CD4-positive, alpha-beta T cell treated with Interleukin-15 for 1 hour (primary cell): ENCODE measurements at regions not wholly inside any gene's neighbourhood (a gene's known extent, or its start where the extent isn't known, plus 50 kb on each side); places are given as distances from the start of the nearest gene placed in this dataset.
"Not testable (repeated sequence)": the region's sequence is repeated elsewhere in the genome, so short reads cannot be mapped to it uniquely, and the experiment has no call there.

Experiments used
- DNase-seq: peaks from one replicate; pipeline ENCODE4 v3.0.0-alpha.2; 2020

DNA sequence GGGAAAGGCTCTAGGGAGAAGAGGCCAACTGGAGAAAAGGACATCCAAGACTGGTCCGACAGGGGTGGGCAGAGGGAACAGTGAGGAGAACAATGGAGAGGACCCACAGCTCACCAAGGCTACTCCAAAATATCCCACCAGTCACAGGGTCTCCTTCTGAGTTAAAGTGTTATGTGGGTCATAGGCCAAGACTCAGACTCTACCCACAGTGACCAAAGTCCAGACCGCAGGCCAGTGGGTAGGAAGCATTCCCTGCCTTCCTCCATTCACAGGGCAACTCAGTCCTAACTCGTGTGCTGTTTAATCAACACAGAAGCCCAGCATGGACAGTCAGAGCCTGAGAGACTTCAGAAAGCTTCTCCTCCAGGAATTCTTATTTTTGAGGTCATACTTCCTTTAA lies 260.6 kb downstream of the SMAD2 start:
- no peak for DNase-seq

GRCh38 chr18:47658498-47658897 lies 272.0 kb downstream of the SMAD2 start:
- no peak for DNase-seq

- DNase-seq: no peak
These were observed 275.5 kb downstream of the SMAD2 start for GRCh38 chr18:47654988-47655387.

GRCh38 chr18:47644896-47645295 lies 285.6 kb downstream of the SMAD2 start:
- no peak for DNase-seq

DNA sequence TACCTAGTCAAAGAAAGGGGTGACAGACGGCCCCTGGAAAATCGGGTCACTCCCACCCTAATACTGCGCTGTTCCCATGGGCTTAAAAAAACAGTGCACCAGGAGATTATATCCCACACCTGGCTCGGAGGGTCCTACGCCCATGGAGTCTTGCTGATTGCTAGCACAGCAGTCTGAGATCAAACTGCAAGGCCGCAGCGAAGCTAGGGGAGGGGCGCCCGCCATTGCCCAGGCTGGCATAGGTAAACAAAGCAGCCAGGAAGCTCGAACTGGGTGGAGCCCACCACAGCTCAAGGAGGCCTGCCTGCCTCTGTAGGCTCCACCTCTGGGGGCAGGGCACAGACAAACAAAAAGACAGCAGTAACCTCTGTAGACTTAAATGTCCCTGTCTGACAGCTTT lies 292.9 kb downstream of the SMAD2 start:
- DNase-seq: not testable (repeated sequence)

DNA sequence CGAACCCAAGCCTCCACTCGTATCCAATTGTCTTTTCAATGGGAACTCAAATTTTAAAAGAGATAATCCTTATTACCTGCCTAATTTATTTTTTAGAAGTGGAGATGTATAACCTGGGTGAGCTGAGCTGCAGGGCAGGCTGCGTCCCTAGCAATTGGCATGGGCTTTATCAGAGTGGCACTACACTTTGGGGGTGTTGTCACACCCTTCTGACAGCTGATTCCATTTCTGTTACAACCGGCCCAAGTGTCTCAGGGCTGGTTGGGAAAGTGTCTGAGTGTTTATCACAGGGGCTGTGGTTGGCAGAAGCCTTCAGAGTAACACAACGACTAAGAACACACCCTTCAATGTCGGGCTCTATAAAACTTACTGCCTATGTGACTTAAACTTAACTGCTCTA lies 295.0 kb downstream of the SMAD2 start:
- no peak for DNase-seq

- no peak for DNase-seq
These were observed 297.4 kb downstream of the SMAD2 start for GRCh38 chr18:47632970-47633635.

DNA sequence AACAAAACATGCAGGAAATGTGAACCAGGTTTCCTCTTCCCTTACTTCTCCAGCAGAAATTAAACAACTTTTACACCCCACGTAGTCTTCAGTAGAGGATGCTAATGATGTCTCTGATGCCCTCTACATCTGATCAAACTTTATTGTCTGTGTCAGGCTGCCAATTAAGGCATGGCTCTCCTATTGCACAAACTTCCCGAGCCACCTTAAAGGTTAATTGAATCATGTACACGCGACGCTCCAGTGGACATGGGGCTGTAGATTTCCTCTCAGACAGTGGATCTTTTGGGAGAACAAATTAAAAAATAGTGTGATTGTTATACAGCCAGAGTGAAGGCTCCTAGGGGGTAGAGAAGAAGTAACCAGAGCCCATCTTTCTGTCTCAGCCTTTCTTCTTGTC lies 301.6 kb downstream of the SMAD2 start:
- no peak for DNase-seq

- DNase-seq: no peak
These were observed 302.1 kb downstream of the SMAD2 start for GRCh38 chr18:47628240-47628781.

DNA sequence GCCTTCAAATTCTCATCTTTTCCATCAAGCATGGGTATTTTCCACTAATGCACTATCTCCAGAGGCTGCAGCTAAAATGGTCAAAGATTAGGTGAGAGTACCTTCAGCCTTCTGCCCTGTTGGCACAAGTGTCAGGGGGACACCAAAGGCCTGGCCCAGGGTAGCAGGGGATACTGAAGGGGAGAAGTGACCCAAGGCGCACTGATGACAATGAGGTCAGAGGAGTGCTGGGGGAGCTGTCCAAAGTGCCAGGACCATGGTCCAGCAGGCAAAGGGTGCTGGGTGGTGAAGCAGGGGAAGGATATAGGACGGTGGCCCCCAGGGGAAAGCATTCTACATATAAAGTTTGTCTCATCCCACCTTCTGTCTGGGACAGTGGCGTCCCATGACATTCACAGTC lies 303.4 kb downstream of the SMAD2 start:
- no peak for DNase-seq

GRCh38 chr18:47619771-47620448 lies 310.5 kb downstream of the SMAD2 start:
- DNase-seq: no peak

DNA sequence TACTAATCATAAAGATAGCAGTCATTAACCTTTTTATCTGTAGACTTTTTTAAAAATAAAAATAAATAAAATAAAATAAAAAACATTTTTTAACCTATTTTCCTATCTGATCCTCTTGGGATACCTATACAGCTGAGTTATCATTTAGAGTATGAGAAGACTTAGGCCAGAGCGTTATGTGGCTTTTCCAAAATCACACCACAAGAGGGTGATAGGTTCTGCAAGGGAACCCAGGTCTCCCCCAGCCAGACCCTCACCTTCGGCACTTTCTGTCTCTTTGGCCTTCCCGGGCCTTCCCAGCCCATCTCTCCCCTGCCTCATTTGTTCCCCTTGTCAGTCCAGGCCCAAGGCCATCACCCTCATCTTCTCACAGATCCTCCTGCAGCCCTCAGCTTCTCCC lies 311.7 kb downstream of the SMAD2 start:
- DNase-seq: no peak

DNA sequence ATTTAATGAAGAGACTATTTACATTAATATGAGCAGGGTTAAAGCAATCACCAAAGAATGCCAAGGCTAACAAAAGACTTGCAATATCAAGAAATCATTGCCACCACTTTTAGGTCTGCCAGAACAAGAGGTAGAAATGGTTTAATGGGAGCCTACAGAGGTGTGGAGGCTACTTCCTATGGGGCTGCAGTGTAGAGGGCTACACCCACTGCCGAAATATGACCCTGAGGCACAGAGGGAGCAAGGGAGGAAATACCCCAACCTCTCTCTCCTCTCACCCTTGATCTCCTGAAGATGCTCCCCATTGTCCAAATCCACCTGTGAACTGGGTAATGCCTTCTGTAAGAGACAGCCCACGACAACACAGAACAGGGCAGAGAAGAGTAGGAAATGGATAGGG lies 315.4 kb downstream of the SMAD2 start:
- no peak for DNase-seq

GRCh38 chr18:47613929-47614328 lies 316.5 kb downstream of the SMAD2 start:
- no peak for DNase-seq

DNA sequence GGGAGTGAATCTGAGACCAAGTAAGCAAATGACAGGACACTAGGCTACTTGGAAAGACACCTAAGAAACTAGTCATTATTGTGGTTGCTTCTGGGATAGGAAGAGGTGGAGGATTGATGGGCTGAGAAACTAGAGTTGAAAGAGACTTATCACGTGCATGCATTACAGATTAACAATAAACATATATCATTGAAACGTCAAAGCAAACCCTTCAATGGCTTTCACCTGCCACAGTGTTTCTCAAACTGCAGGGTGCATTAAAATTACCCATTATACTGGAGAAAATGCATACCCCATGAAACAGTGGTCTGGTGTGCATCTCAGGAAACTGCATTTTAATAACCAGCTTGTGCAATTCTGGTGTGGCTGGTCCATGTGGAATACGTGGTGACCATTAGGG lies 318.8 kb downstream of the SMAD2 start:
- no peak for DNase-seq

- no peak for DNase-seq
These were observed 323.9 kb downstream of the SMAD2 start for GRCh38 chr18:47606526-47606925.

GRCh38 chr18:47605093-47605492 lies 325.4 kb downstream of the SMAD2 start:
- no peak for DNase-seq

- DNase-seq: no peak
These were observed 326.4 kb downstream of the SMAD2 start for GRCh38 chr18:47604021-47604420.

DNA sequence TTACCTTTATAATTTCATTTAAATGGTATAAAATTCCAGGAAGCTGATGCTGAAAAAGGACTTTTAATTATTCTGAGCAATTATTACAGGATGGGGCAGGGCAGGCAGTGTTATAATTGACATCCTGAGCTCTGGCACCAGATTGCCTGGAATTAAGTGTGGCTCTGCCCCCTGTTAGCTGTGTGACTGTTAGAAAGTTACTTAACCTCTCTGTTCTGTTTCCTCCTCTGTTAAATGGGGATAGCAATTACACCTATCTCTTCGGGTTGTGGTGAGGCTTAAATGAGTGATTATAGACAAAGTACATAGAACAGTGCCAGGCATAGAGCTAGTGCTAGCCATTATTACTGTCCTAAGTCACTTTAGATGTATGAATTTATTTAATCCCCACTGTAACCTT lies 327.3 kb downstream of the SMAD2 start:
- no peak for DNase-seq

DNA sequence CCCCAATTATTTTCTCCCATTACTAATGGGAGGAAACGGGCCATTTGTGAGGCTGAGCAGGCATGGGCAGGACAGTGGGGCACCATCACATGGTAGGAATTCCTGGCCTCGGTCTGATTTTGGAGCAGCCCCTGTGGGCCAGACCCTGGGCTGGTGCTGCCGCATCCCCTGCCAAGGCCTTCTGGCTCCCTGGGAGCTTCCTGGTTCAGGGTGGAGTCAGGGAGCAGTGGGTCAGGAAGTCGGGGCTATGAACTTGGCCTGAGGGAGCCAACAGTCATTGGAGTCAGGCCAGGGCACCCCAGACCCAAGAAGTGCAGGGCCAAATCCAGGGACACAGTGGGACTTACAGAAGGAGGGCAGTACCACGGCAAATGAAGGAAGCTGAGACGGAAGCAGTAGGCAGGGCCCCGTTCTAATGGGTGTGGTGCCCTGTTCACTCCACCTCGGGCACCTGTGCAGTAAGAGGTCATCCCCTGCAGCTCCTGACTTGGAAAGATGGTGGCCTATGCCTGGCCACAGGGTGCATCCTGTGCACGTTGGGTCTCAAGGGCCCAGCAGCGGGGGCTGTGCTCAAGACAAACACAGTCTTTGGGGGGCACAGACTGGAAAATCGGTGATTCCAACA lies 328.1 kb downstream of the SMAD2 start:
- no peak for DNase-seq

- DNase-seq: no peak
These were observed 328.7 kb downstream of the SMAD2 start for GRCh38 chr18:47601581-47602272.

- DNase-seq: no peak
These were observed 334.5 kb downstream of the SMAD2 start for GRCh38 chr18:47595831-47596501.

GRCh38 chr18:47594621-47595086 lies 335.8 kb downstream of the SMAD2 start:
- DNase-seq: no peak
